ENCODE measurements at regions not wholly inside any gene's neighbourhood (a gene's known extent, or its start where the extent isn't known, plus 50 kb on each side); places are given as distances from the start of the nearest gene placed in this dataset.

DNA sequence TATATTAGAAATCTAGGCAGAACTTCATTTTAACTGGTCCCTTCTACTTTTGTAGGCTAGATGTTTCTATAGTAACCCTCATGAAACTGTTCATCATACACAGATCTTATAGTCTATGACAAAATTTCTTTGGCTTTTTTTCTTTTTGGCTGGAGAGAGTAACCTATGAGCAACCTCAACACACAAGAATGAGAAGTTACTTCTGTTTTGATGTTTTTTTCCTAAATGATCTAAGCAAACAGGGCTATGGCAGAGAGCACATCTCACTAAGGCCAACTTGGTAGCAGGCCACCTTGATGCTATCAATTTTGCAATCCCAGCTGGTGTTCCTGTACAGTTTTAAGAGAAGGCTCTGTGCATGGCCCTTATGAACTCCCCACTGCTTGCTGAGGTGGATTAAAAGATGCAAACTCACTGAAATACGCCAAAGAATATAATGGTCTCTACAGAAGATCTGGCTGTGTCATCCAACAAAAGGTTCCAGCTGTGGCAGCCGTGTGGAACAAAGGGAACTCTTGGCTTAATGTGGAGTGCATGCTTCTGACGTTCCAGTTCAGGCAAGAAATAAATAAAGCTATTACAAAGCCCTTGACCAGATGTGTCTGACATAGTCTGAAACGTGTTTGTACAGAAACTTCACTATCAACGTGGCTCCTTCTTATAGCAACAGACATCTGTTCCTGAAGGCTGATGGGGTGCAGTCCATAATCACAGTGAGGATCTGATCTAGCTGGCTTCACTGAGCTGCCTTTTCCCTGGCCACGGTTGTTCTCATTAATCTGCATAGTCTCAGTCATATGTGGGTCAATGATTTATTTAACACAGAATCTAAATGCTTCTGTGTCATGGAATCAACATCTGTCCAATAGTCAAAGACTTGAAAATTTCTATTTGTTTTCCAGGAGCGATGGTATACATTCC is 481.1 kb downstream of the BMP2 start:
- ATAC-seq = no peak
- H3K9me3 ChIP-seq = no peaks in the 10 kb centered on the region
- DNase-seq = no peak
- no peak overlapping the region for H3K4me3 ChIP-seq
- H3K36me3 ChIP-seq = no peaks in the 10 kb centered on the region
- TF ChIP-seq, protein P1, sequence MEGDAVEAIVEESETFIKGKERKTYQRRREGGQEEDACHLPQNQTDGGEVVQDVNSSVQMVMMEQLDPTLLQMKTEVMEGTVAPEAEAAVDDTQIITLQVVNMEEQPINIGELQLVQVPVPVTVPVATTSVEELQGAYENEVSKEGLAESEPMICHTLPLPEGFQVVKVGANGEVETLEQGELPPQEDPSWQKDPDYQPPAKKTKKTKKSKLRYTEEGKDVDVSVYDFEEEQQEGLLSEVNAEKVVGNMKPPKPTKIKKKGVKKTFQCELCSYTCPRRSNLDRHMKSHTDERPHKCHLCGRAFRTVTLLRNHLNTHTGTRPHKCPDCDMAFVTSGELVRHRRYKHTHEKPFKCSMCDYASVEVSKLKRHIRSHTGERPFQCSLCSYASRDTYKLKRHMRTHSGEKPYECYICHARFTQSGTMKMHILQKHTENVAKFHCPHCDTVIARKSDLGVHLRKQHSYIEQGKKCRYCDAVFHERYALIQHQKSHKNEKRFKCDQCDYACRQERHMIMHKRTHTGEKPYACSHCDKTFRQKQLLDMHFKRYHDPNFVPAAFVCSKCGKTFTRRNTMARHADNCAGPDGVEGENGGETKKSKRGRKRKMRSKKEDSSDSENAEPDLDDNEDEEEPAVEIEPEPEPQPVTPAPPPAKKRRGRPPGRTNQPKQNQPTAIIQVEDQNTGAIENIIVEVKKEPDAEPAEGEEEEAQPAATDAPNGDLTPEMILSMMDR (IDR thresholded peaks at IDR 0.05) = no peak
- H3K4me1 ChIP-seq = no peaks in the 10 kb centered on the region
- no peak overlapping the region for H3K27ac ChIP-seq
- no peaks in the 10 kb centered on the region for H3K27me3 ChIP-seq
- intact Hi-C loops (cut with DNase I) = no loop called here

DNA sequence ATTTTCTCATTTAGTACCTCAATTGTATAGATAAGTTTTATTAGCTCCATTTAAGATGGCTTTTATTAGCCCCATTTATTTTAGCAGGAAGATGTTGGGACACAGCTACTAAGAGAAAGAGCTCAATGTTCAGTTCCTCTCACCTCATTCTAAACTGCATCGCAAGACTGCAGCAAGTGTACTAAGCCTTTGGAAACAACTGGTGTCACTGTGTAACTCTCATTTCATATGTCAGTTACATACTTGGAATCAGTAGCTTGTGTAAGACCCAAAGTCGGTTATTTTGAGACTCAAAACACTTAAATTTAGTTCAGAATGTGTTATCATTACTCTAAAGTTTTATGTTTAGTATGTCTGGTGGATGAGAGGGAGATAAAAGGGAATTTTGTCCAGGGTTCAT is 482.9 kb downstream of the BMP2 start:
- Histone ChIP-seq H3K27me3 (no peaks in the 10 kb centered on the region), H3K27ac (no peak overlapping the region), H3K4me3 (no peak overlapping the region), H3K36me3 (no peaks in the 10 kb centered on the region), H3K4me1 (no peaks in the 10 kb centered on the region), H3K9me3 (no peaks in the 10 kb centered on the region)
- no peak for ATAC-seq
- DNase-seq = no peak
- intact Hi-C loops (cut with DNase I) = no loop called here
- TF ChIP-seq, protein P1 (IDR thresholded peaks at IDR 0.05) = no peak

DNA sequence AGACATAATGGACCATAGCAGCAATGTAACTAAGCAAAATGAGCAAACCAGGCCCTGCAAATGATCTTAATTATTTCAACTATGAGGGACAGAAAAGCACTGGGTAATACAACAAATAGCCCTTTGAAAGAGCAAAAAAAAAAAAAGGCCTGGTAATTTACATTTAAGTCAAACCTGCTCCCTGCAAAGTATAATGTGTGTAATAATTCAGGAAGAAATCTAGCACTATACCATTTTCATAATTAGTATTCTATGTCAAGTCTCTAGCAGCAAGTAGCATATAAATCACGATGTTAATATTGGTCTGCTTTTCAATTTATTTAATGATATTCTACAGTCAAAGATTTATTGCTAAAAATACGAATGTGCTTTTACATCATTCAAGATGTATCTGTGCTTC is 489.6 kb downstream of the BMP2 start:
- intact Hi-C loops (cut with DNase I) = no loop called here
- no peak overlapping the region for H3K27ac ChIP-seq
- H3K27me3 ChIP-seq = no peaks in the 10 kb centered on the region
- TF ChIP-seq, protein P1 (IDR thresholded peaks at IDR 0.05) = no peak
- H3K4me3 ChIP-seq = no peak overlapping the region
- H3K36me3 ChIP-seq = no peaks in the 10 kb centered on the region
- no peaks in the 10 kb centered on the region for H3K9me3 ChIP-seq
- ATAC-seq (no peak), DNase-seq (no peak)
- no peaks in the 10 kb centered on the region for H3K4me1 ChIP-seq

DNA sequence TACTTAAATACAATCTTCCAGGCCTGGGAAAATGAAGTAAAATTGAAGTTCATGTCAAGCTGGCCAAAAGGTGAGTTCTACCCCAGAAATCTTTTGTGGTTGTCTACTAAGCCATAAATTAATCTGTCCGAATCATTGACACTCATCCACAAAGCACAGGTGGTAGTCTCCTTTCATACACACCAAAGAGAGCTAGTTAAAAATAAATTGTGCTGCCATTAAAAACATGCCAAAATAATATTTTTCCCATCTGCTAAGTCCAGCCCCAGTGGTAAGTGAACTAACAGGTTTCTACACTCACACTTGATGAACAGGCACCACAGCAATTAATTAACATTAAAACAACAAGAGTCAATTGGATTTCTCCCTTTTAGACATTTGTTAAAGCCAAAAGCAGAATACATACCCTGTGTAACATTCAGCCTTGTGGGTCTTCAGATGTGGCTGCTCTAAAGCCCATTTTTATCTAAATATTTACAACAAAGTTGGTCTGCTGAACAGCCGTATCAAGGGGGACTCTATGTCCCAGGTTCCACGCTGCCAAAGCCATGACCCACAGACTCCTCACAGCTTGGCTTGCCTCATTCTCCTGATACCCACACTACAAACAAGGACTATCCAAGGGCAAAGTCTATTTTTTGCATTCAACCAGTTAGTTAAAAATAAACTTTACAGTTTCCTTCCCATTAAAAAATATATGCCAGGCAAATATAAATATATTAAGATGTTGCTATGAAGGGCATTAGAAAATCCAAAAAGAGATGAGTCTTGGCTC is 490.4 kb downstream of the BMP2 start:
- H3K36me3 ChIP-seq = no peaks in the 10 kb centered on the region
- no peak overlapping the region for H3K27ac ChIP-seq
- no peak overlapping the region for H3K4me3 ChIP-seq
- no peaks in the 10 kb centered on the region for H3K9me3 ChIP-seq
- intact Hi-C loops (cut with DNase I) = no loop called here
- H3K27me3 ChIP-seq = no peaks in the 10 kb centered on the region
- no peaks in the 10 kb centered on the region for H3K4me1 ChIP-seq
- TF ChIP-seq, protein P1 (IDR thresholded peaks at IDR 0.05) = no peak
- no peak for ATAC-seq
- no peak for DNase-seq

DNA sequence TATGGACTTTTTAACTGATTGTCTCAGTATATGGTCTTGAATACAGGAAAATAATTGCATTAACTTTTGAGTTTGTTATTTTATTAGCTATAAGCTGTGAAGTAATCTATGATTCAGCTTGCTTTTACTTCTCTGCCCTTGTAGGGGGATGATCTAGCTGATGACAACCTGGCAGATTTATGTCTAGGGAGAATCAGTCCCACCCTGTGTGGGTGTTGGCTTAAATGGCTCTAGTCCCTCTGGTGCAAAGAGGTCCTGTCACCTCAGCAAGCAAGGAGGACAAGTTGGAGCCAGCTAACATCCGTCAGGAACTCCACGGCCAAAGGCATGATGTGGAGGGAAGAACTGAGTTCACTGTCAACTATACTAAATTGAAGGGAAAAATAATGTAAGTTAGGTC is 495.3 kb downstream of the BMP2 start:
- intact Hi-C loops (cut with DNase I) = no loop called here
- Histone ChIP-seq H3K4me1 (no peaks in the 10 kb centered on the region), H3K4me3 (no peak overlapping the region), H3K27me3 (no peaks in the 10 kb centered on the region), H3K9me3 (no peaks in the 10 kb centered on the region), H3K27ac (no peak overlapping the region), H3K36me3 (no peaks in the 10 kb centered on the region)
- TF ChIP-seq, protein P1 (IDR thresholded peaks at IDR 0.05) = no peak
- DNase-seq = no peak
- no peak for ATAC-seq

All from upper lobe of right lung (tissue), 1 donor.